SK-N-SH (cell line): ENCODE measurements at regions not wholly inside any gene's neighbourhood (a gene's known extent, or its start where the extent isn't known, plus 50 kb on each side); places are given as distances from the start of the nearest gene placed in this dataset.
"Not testable (repeated sequence)": the region's sequence is repeated elsewhere in the genome, so short reads cannot be mapped to it uniquely, and the experiment has no call there.

Experiments used
- CTCF ChIA-PET: fragments of 300-600, 350-600 bp; formaldehyde crosslinking; extraction: SDS; loops from one replicate; lab custom pipeline; 2021; lab: Yijun Ruan, JAX
- POLR2A ChIA-PET: fragments of 350-600 bp; sonication (Branson Sonifier 250); formaldehyde crosslinking; extraction: SDS; loops from one replicate; lab custom pipeline; 2020; ENCODE audit warnings: antibody characterized with exemption, inconsistent platforms; lab: Yijun Ruan, JAX
- DNase-seq: peaks from one replicate; pipeline ENCODE4 v3.0.0; 2012
- H2AFZ ChIP-seq: fragments of 200-600 bp; sonication (generic); 2 replicates; pipeline ENCODE4 v1.8.1; 2016; ENCODE audit warnings: antibody characterized with exemption, mild to moderate bottlenecking, low read depth
- H3F3A ChIP-seq: fragments of 200-600 bp; sonication (generic); replicated peaks from 2 replicates; pipeline ENCODE3; 2016; ENCODE audit warnings: antibody characterized with exemption, mild to moderate bottlenecking; ENCODE audit not compliant: insufficient read depth
- H3K27ac ChIP-seq, 2 experiments: fragments of 200-500 bp in 1 of 2; fragments of 200-600 bp in 1 of 2; sonication (Bioruptor generic) in 1 of 2; sonication (generic), shearing (Covaris generic) in 1 of 2; 2 replicates each; pipeline versions ENCODE4 v1.5.1 to v1.6.1; 2014 to 2016; ENCODE audit warnings: low read depth in 2 of 2, inconsistent platforms in 1 of 2, low read length in 1 of 2, mild to moderate bottlenecking in 1 of 2, mixed read lengths in 1 of 2
- H3K27me3 ChIP-seq: fragments of 200-600 bp; sonication (generic), shearing (Covaris generic); 2 replicates; pipeline ENCODE4 v1.6.1; 2016; ENCODE audit warnings: mixed run types; ENCODE audit not compliant: insufficient read depth
- H3K36me3 ChIP-seq, 2 experiments: fragments of 200-500 bp in 1 of 2; fragments of 200-600 bp in 1 of 2; sonication (Bioruptor generic) in 1 of 2; sonication (generic) in 1 of 2; replicated peaks in 1 of 2; 2 replicates each; pipeline versions ENCODE3 to v1.5.1; 2014 to 2016; ENCODE audit warnings: low read length in 1 of 2, mild to moderate bottlenecking in 1 of 2; ENCODE audit not compliant: insufficient read depth in 2 of 2, control insufficient read depth in 1 of 2
- H3K4me1 ChIP-seq, 2 experiments: fragments of 200-500 bp in 1 of 2; fragments of 200-600 bp in 1 of 2; sonication (Bioruptor generic) in 1 of 2; sonication (generic), shearing (Covaris generic) in 1 of 2; 2 replicates each; pipeline versions ENCODE4 v1.5.1 to v1.6.1; 2014 to 2016; ENCODE audit warnings: low read depth in 1 of 2, low read length in 1 of 2, mixed run types in 1 of 2; ENCODE audit not compliant: insufficient read depth in 2 of 2, control insufficient read depth in 1 of 2
- H3K4me2 ChIP-seq: fragments of 200-600 bp; sonication (generic), shearing (Covaris generic); 2 replicates; pipeline ENCODE4 v1.6.1; 2017; ENCODE audit warnings: mixed run types
- H3K4me3 ChIP-seq, 2 experiments: fragments of 200-500 bp in 1 of 2; fragments of 200-600 bp in 1 of 2; sonication (Bioruptor generic) in 1 of 2; sonication (generic), shearing (Covaris generic) in 1 of 2; 2 replicates each; pipeline versions ENCODE4 v1.5.1 to v1.8.1; 2014 to 2016; ENCODE audit warnings: low read depth in 2 of 2, inconsistent platforms in 1 of 2, low read length in 1 of 2, mild to moderate bottlenecking in 1 of 2, mixed read lengths in 1 of 2, moderate library complexity in 1 of 2
- H3K79me2 ChIP-seq: fragments of 200-600 bp; sonication (generic); 2 replicates; pipeline ENCODE4 v1.8.1; 2017; ENCODE audit warnings: mild to moderate bottlenecking; ENCODE audit not compliant: insufficient read depth
- H3K9ac ChIP-seq: fragments of 200-600 bp; sonication (generic); 2 replicates; pipeline ENCODE4 v1.6.1; 2017; ENCODE audit warnings: mixed run types
- H3K9me2 ChIP-seq: fragments of 200-600 bp; sonication (generic); 2 replicates; pipeline ENCODE4 v1.6.1; 2017; ENCODE audit warnings: mixed run types
- H3K9me3 ChIP-seq: fragments of 200-600 bp; sonication (generic); 2 replicates; pipeline ENCODE4 v1.6.1; 2017; ENCODE audit warnings: mixed run types, mild to moderate bottlenecking, moderate library complexity
- H4K20me1 ChIP-seq: fragments of 200-600 bp; sonication (generic); 2 replicates; pipeline ENCODE4 v1.6.1; 2017; ENCODE audit warnings: mild to moderate bottlenecking, mixed run types; ENCODE audit not compliant: insufficient read depth
- CHD2 ChIP-seq: fragments of 150-350 bp; IDR thresholded peaks from 2 replicates; pipeline ENCODE4 v1.6.1; 2018; ENCODE audit warnings: low read length; ENCODE audit not compliant: partially characterized antibody
- FOSL2 ChIP-seq: IDR thresholded peaks from 2 replicates; pipeline ENCODE4 v1.4.0; 2012; ENCODE audit warnings: low read depth, mild to moderate bottlenecking, moderate library complexity, borderline replicate concordance
- FOXJ3 ChIP-seq: sonication (generic); formaldehyde crosslinking; IDR thresholded peaks from 2 replicates; pipeline ENCODE4 v1.5.1; 2020; ENCODE audit warnings: mild to moderate bottlenecking, missing genetic modification reagents
- JUND ChIP-seq: IDR thresholded peaks from 2 replicates; pipeline ENCODE4 v1.4.0; 2012
- MXI1 ChIP-seq: IDR thresholded peaks from 2 replicates; pipeline ENCODE4 v1.6.1; 2012; ENCODE audit warnings: mild to moderate bottlenecking, low read depth, low read length, improper control_type of control experiment
- RAD21 ChIP-seq: IDR thresholded peaks from 2 replicates; pipeline ENCODE4 v1.6.1; 2012; ENCODE audit warnings: mild to moderate bottlenecking, low read length
- RFX5 ChIP-seq: IDR thresholded peaks from 2 replicates; pipeline ENCODE4 v1.6.1; 2012; ENCODE audit warnings: mild to moderate bottlenecking, improper control_type of control experiment, low read length
- SIN3A ChIP-seq: IDR thresholded peaks from 2 replicates; pipeline ENCODE4 v1.6.1; 2012; ENCODE audit warnings: low read depth, mild to moderate bottlenecking, low read length, moderate library complexity, borderline replicate concordance
- SMC3 ChIP-seq: IDR thresholded peaks from 2 replicates; pipeline ENCODE4 v1.6.1; 2012; ENCODE audit warnings: low read depth, low read length, improper control_type of control experiment
- TAF1 ChIP-seq: IDR thresholded peaks from 2 replicates; pipeline ENCODE4 v1.6.1; 2012; ENCODE audit warnings: low read depth, mild to moderate bottlenecking, low read length, moderate library complexity, borderline replicate concordance
- TCF12 ChIP-seq: IDR thresholded peaks from 2 replicates; pipeline ENCODE4 v1.4.0; 2012
- YY1 ChIP-seq: IDR thresholded peaks from 2 replicates; pipeline ENCODE4 v1.4.0; 2012; ENCODE audit warnings: low read depth, mild to moderate bottlenecking
- WGBS: methylation state at CpG from one replicate; pipeline ENCODE4 v1.1.6; 2017; ENCODE audit warnings: low lambda C conversion rate; 5-methylcytosine and 5-hydroxymethylcytosine counted together
- TF ChIP-seq, protein P1 (sequence below): IDR thresholded peaks from 2 replicates; pipeline ENCODE4 v1.4.0; 2012; ENCODE audit warnings: low read depth, borderline replicate concordance
- TF ChIP-seq, protein P2 (sequence below): fragments of 150-350 bp; IDR thresholded peaks from 2 replicates; pipeline ENCODE4 v1.6.1; 2017; ENCODE audit warnings: antibody characterized with exemption, low read length, low read depth, borderline replicate concordance
- TF ChIP-seq, protein P3 (sequence below): fragments of 150-350 bp; IDR thresholded peaks from 2 replicates; pipeline ENCODE4 v1.6.1; 2016; ENCODE audit warnings: mild to moderate bottlenecking, low read depth, low read length

DNA sequence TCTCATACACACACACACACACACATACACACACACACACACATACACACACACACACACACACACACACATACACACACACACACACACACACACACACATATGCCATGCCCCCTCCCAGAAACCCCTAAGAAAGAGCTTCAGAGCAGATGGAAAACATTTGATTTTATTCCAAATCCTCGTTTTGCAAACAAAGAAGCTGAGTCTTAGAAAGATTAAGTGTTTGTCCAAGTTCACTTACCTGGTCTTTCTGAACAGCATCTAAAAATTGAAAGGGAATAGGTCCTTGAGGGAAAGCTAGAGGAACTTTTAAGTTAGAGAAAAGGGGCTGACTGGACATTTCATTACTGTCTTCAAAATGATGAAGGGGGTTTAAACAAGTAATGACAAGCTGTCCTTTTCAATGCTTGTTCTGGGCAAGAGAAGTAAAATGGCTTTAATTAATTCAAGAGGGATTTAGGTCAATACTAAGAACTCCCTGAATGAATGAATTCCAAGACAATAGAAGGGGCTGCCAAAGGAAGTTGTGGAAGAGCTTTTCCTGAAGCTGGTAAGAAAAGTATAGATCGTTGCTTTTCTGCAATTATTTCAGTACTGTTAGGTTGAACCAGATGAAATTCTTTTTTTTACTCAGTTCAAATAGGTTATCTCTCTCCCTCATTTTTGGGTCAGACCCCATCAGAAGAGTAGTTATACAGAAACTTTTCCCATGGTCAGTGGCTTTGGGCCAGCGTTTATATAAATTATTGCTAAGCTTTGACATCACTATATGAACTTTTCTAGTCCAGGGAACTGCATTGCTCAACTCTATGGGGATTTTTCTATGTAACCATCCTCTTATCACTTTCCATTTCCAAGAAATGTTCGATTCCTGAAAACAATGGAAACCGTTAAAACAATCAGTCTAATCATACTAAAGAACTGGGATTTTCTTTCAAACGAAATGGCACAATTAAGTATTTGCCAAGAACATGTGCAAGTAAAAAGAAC, 261.4 kb downstream of the MTERF1 start (continued):
- TF ChIP-seq, protein P1, sequence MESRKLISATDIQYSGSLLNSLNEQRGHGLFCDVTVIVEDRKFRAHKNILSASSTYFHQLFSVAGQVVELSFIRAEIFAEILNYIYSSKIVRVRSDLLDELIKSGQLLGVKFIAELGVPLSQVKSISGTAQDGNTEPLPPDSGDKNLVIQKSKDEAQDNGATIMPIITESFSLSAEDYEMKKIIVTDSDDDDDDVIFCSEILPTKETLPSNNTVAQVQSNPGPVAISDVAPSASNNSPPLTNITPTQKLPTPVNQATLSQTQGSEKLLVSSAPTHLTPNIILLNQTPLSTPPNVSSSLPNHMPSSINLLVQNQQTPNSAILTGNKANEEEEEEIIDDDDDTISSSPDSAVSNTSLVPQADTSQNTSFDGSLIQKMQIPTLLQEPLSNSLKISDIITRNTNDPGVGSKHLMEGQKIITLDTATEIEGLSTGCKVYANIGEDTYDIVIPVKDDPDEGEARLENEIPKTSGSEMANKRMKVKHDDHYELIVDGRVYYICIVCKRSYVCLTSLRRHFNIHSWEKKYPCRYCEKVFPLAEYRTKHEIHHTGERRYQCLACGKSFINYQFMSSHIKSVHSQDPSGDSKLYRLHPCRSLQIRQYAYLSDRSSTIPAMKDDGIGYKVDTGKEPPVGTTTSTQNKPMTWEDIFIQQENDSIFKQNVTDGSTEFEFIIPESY: no peak
- no peak for TF ChIP-seq JUND

DNA sequence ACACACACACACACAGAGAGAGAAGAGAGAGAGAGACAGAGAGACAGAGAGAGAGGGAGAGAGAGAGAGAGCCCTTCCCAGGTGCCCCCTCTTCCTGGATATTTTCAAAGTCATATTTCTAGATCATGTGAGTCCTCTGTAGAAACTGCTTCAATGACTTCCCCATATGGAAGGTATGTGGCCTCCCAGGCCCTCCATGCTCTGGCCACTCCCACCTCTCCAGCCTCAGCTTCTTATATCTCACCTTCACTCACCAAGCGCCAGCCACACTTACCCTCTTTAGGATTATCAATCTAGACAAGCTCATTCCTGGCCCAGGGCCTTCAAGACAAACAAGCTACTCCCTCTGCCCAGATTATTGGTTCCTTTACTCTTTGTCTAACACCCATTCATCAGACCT, 259.7 kb downstream of the MTERF1 start:
- whole genome bisulfite sequencing: 59% methylated on average over 1 of the region's 1 CpG
- Histone ChIP-seq H3K9me2 (no peaks in the 10 kb centered on the region), H4K20me1 (no peaks in the 10 kb centered on the region), H3K79me2 (no peaks in the 10 kb centered on the region), H3K27ac (no peak overlapping the region), H3K4me1 (no peaks in the 10 kb centered on the region), H3K9ac (no peak overlapping the region), H2AFZ (no peak overlapping the region), H3K9me3 (no peaks in the 10 kb centered on the region), H3K4me2 (no peak overlapping the region), H3F3A (no peaks in the 10 kb centered on the region), H3K4me3 (no peak overlapping the region), H3K36me3 (no peaks in the 10 kb centered on the region), H3K27me3 (no peaks in the 10 kb centered on the region)
- CTCF ChIA-PET: interaction anchor here (2.3 kb wide), 1 partner anchor 11 kb away, joined by 9 read pairs; no protein-coding TSS in a partner anchor
- TF ChIP-seq SMC3 (no peak), FOSL2 (no peak), TAF1 (no peak), FOXJ3 (CRISPR knock-in tag) (no peak), YY1 (no peak), CHD2 (no peak), SIN3A (no peak), RFX5 (no peak), JUND (no peak), MXI1 (no peak), TCF12 (no peak), RAD21 (no peak)
- TF ChIP-seq, protein P2, sequence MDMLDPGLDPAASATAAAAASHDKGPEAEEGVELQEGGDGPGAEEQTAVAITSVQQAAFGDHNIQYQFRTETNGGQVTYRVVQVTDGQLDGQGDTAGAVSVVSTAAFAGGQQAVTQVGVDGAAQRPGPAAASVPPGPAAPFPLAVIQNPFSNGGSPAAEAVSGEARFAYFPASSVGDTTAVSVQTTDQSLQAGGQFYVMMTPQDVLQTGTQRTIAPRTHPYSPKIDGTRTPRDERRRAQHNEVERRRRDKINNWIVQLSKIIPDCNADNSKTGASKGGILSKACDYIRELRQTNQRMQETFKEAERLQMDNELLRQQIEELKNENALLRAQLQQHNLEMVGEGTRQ: no peak
- TF ChIP-seq, protein P1: no peak
- TF ChIP-seq, protein P3, sequence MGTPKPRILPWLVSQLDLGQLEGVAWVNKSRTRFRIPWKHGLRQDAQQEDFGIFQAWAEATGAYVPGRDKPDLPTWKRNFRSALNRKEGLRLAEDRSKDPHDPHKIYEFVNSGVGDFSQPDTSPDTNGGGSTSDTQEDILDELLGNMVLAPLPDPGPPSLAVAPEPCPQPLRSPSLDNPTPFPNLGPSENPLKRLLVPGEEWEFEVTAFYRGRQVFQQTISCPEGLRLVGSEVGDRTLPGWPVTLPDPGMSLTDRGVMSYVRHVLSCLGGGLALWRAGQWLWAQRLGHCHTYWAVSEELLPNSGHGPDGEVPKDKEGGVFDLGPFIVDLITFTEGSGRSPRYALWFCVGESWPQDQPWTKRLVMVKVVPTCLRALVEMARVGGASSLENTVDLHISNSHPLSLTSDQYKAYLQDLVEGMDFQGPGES: no peak
- no peak for DNase-seq
- POLR2A ChIA-PET: no interaction called here

DNA sequence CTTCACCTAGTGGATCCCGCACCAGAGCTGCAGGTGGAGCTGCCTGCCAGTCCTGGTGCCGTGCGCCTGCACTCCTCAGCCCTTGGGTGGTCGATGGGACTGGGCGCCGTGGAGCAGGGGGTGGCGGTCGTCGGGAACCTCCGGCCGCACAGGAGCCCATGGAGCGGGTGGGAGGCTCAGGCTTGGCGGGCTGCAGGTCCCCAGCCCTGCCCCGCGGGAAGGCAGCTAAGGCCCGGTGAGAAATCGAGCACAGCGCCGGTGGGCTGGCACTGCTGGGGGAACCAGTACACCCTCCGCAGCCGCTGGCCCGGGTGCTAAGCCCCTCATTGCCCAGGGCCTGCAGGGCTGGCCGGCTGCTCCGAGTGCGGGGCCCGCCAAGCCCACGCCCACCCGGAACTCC, 253.2 kb downstream of the MTERF1 start:
- H3K9ac ChIP-seq, POLR2A ChIA-PET: not testable (repeated sequence)

More for the DNA sequence above, 253.2 kb downstream of the MTERF1 start:
- H3K4me1 ChIP-seq, H4K20me1 ChIP-seq, H3K27ac ChIP-seq, H3F3A ChIP-seq, CTCF ChIA-PET, H3K79me2 ChIP-seq, H2AFZ ChIP-seq, H3K4me3 ChIP-seq, H3K27me3 ChIP-seq, H3K4me2 ChIP-seq, DNase-seq, H3K36me3 ChIP-seq, H3K9me2 ChIP-seq, H3K9me3 ChIP-seq: not testable (repeated sequence)
- WGBS: 84% methylated on average over 16 of the region's 28 CpGs
